H1 (cell line): ENCODE measurements at regions not wholly inside any gene's neighbourhood (a gene's known extent, or its start where the extent isn't known, plus 50 kb on each side); places are given as distances from the start of the nearest gene placed in this dataset.

Experiments
- CTCF ChIA-PET: fragments of 300-600 bp; sonication (Branson Sonifier 250); formaldehyde crosslinking; loops from one replicate; lab custom pipeline; 2021; ENCODE audit not compliant: partially characterized antibody; lab: Charles Lee
- POLR2A ChIA-PET: fragments of 300-600 bp; sonication (Branson Sonifier 250); formaldehyde crosslinking; loops from one replicate; lab custom pipeline; 2021; ENCODE audit warnings: inconsistent platforms; ENCODE audit not compliant: partially characterized antibody; lab: Charles Lee
- DNase-seq, 2 experiments: peaks; one replicate each; pipeline versions ENCODE4 v3.0.0 to v3.0.0-alpha.2; 2010 to 2022; ENCODE audit warnings: low spot score in 2 of 2, low read depth in 1 of 2, mixed read lengths in 1 of 2
- FAIRE-seq: peaks from 2 replicates; lab custom pipeline; 2011; peaks lifted over from hg19 to GRCh38; lab: Jason Lieb, UNC
- H2AFZ ChIP-seq: 2 replicates; pipeline ENCODE4 v1.8.1; 2012; ENCODE audit warnings: low read length, inconsistent platforms
- H2AK5ac ChIP-seq: 2 replicates; pipeline ENCODE4 v1.6.1; 2013; ENCODE audit warnings: low read depth, low read length
- H2BK120ac ChIP-seq: replicated peaks from 2 replicates; pipeline ENCODE3; 2013; ENCODE audit warnings: low read depth, low read length, inconsistent platforms
- H2BK12ac ChIP-seq: 2 replicates; pipeline ENCODE4 v1.6.1; 2013; ENCODE audit warnings: low read depth, low read length
- H2BK15ac ChIP-seq: 2 replicates; pipeline ENCODE4 v1.6.1; 2013; ENCODE audit warnings: low read length
- H2BK20ac ChIP-seq: 2 replicates; pipeline ENCODE4 v1.6.1; 2013; ENCODE audit warnings: low read length
- H2BK5ac ChIP-seq: 2 replicates; pipeline ENCODE4 v1.6.1; 2013; ENCODE audit warnings: low read depth, low read length
- H3K14ac ChIP-seq: 2 replicates; pipeline ENCODE4 v1.6.1; 2013; ENCODE audit warnings: inconsistent platforms; ENCODE audit not compliant: insufficient read length
- H3K18ac ChIP-seq: 2 replicates; pipeline ENCODE4 v1.6.1; 2013; ENCODE audit warnings: low read length; ENCODE audit errors: extremely low read depth
- H3K23ac ChIP-seq: 2 replicates; pipeline ENCODE4 v1.6.1; 2013; ENCODE audit warnings: inconsistent platforms; ENCODE audit not compliant: insufficient read length
- H3K23me2 ChIP-seq: 2 replicates; pipeline ENCODE4 v1.6.1; 2013; ENCODE audit warnings: low read depth, low read length
- H3K27ac ChIP-seq: 2 replicates; pipeline ENCODE4 v1.6.1; 2011; ENCODE audit warnings: low read depth, low read length, inconsistent platforms
- H3K27me3 ChIP-seq, 4 experiments: replicated peaks in 1 of 4; 1 replicate in 1 of 4; 2 replicates in 3 of 4; pipeline versions ENCODE4 v1.6.1 to v1.8.1; 2011 to 2013; ENCODE audit warnings: low read length in 3 of 4, mild to moderate bottlenecking in 3 of 4, inconsistent platforms in 2 of 4, mixed read lengths in 2 of 4, moderate library complexity in 1 of 4; ENCODE audit not compliant: control insufficient read depth in 3 of 4, insufficient read depth in 3 of 4; ENCODE audit errors: extremely low read depth in 1 of 4
- H3K36me3 ChIP-seq, 4 experiments: 2 replicates each; pipeline versions ENCODE4 v1.6.1 to v1.8.1; 2011 to 2013; ENCODE audit warnings: mild to moderate bottlenecking in 4 of 4, low read length in 3 of 4, moderate library complexity in 2 of 4, control low read depth in 1 of 4, inconsistent platforms in 1 of 4; ENCODE audit not compliant: insufficient read depth in 4 of 4, control insufficient read depth in 2 of 4
- H3K4ac ChIP-seq: replicated peaks from 2 replicates; pipeline ENCODE3; 2013; ENCODE audit warnings: low read length, low read depth, mixed read lengths, inconsistent platforms; ENCODE audit not compliant: insufficient read length
- H3K4me1 ChIP-seq, 4 experiments: replicated peaks in 1 of 4; 1 replicate in 1 of 4; 2 replicates in 3 of 4; pipeline versions ENCODE4 v1.6.1 to v1.8.1; 2011 to 2013; ENCODE audit warnings: low read length in 3 of 4, inconsistent platforms in 2 of 4, mixed read lengths in 1 of 4; ENCODE audit not compliant: insufficient read depth in 4 of 4, control insufficient read depth in 3 of 4
- H3K4me2 ChIP-seq, 2 experiments: 2 replicates each; pipeline versions ENCODE4 v1.6.1 to v1.8.1; 2011 to 2013; ENCODE audit warnings: low read depth in 2 of 2, low read length in 2 of 2, control low read depth in 1 of 2, inconsistent platforms in 1 of 2, mild to moderate bottlenecking in 1 of 2; ENCODE audit not compliant: insufficient read depth in 1 of 2
- H3K4me3 ChIP-seq, 4 experiments: fragments of 200-600, 300-600 bp in 1 of 4; sonication (generic), shearing (Covaris generic), sonication (Bioruptor Twin) in 1 of 4; 2 replicates each; pipeline versions ENCODE4 v1.5.1 to v1.8.1; 2011 to 2016; ENCODE audit warnings: low read length in 4 of 4, low read depth in 3 of 4, control low read depth in 2 of 4, inconsistent platforms in 2 of 4, mild to moderate bottlenecking in 2 of 4, mixed read lengths in 1 of 4, moderate library complexity in 1 of 4; ENCODE audit not compliant: insufficient read depth in 2 of 4; ENCODE audit errors: extremely low read depth in 1 of 4
- H3K56ac ChIP-seq: replicated peaks from 2 replicates; pipeline ENCODE3; 2013; ENCODE audit warnings: low read depth, mild to moderate bottlenecking, mixed read lengths, low read length, inconsistent platforms; ENCODE audit not compliant: insufficient read length
- H3K79me1 ChIP-seq: 2 replicates; pipeline ENCODE4 v1.6.1; 2013; ENCODE audit warnings: low read depth, low read length, control low read depth
- H3K79me2 ChIP-seq, 2 experiments: 2 replicates each; pipeline versions ENCODE4 v1.6.1 to v1.8.1; 2012 to 2013; ENCODE audit warnings: low read length in 2 of 2, mild to moderate bottlenecking in 2 of 2, inconsistent platforms in 1 of 2; ENCODE audit not compliant: insufficient read depth in 2 of 2, control insufficient read depth in 1 of 2
- H3K9ac ChIP-seq, 4 experiments: replicated peaks in 1 of 4; 1 replicate in 1 of 4; 2 replicates in 3 of 4; pipeline versions ENCODE4 v1.6.1 to v1.8.1; 2011 to 2013; ENCODE audit warnings: low read depth in 3 of 4, low read length in 3 of 4, control low read depth in 2 of 4, mild to moderate bottlenecking in 2 of 4, moderate library complexity in 2 of 4, inconsistent platforms in 1 of 4; ENCODE audit errors: extremely low read depth in 1 of 4
- H3K9me3 ChIP-seq, 2 experiments: 2 replicates each; pipeline versions ENCODE4 v1.6.1 to v1.8.1; 2012 to 2013; ENCODE audit warnings: mild to moderate bottlenecking in 2 of 2, moderate library complexity in 2 of 2, control low read depth in 1 of 2, inconsistent platforms in 1 of 2, low read depth in 1 of 2, low read length in 1 of 2, mixed read lengths in 1 of 2; ENCODE audit not compliant: insufficient read depth in 2 of 2
- H4K20me1 ChIP-seq, 2 experiments: replicated peaks in 1 of 2; 2 replicates each; pipeline versions ENCODE3 to v1.8.1; 2011 to 2013; ENCODE audit warnings: inconsistent platforms in 2 of 2, low read length in 2 of 2, mild to moderate bottlenecking in 1 of 2; ENCODE audit not compliant: insufficient read depth in 2 of 2, control insufficient read depth in 1 of 2
- H4K5ac ChIP-seq: 2 replicates; pipeline ENCODE4 v1.6.1; 2013; ENCODE audit warnings: low read length, low read depth, mixed read lengths, inconsistent platforms; ENCODE audit not compliant: insufficient read length
- H4K8ac ChIP-seq: 2 replicates; pipeline ENCODE4 v1.8.0; 2013; ENCODE audit warnings: mild to moderate bottlenecking, moderate library complexity, low read length, inconsistent platforms; ENCODE audit not compliant: insufficient read depth; ENCODE audit errors: extremely low read depth
- H4K91ac ChIP-seq: replicated peaks from 2 replicates; pipeline ENCODE3; 2013; ENCODE audit warnings: low read length, mixed read lengths, inconsistent platforms; ENCODE audit not compliant: insufficient read length
- EP300 ChIP-seq, 2 experiments: IDR thresholded peaks; 1 replicate in 1 of 2; 2 replicates in 1 of 2; pipeline ENCODE4 v1.6.1; 2011 to 2012; ENCODE audit warnings: low read depth in 2 of 2, low read length in 2 of 2, mild to moderate bottlenecking in 2 of 2, borderline replicate concordance in 1 of 2, inconsistent platforms in 1 of 2, moderate library complexity in 1 of 2
- HDAC6 ChIP-seq: IDR thresholded peaks from one replicate; pipeline ENCODE4 v1.7.1; 2012; ENCODE audit warnings: low read depth, mild to moderate bottlenecking, inconsistent platforms, low read length, moderate library complexity
- JUN ChIP-seq: IDR thresholded peaks from 2 replicates; pipeline ENCODE4 v1.6.1; 2011; ENCODE audit warnings: low read depth, mild to moderate bottlenecking, improper control_type of control experiment, low read length
- NRF1 ChIP-seq: IDR thresholded peaks from 2 replicates; pipeline ENCODE4 v1.6.1; 2011; ENCODE audit warnings: mild to moderate bottlenecking, low read depth, low read length, improper control_type of control experiment
- RNF2 ChIP-seq: fragments of 200-900, 300-1000 bp; sonication (generic); IDR thresholded peaks from 2 replicates; pipeline ENCODE4 v1.7.1; 2016; ENCODE audit warnings: borderline replicate concordance, low read depth, mild to moderate bottlenecking, antibody characterized with exemption, low read length; ENCODE audit not compliant: poor library complexity, severe bottlenecking; ENCODE audit errors: missing control alignments
- USF2 ChIP-seq: IDR thresholded peaks from 2 replicates; pipeline ENCODE4 v1.6.1; 2011; ENCODE audit warnings: low read length, improper control_type of control experiment

- Histone ChIP-seq H3K14ac (no peak overlapping the region), H3K56ac (no peak overlapping the region), H3K27me3 (no peaks in the 10 kb centered on the region), H4K8ac (no peak overlapping the region), H3K9ac (no peak overlapping the region), H2BK20ac (no peak overlapping the region), H3K27ac (no peak overlapping the region), H3K9me3 (peaks cover 7 to 10% of the 10 kb centered on the region in 2 experiments), H2BK5ac (no peak overlapping the region), H3K4me2 (no peak overlapping the region), H3K79me2 (no peaks in the 10 kb centered on the region), H2BK15ac (no peak overlapping the region), H2AK5ac (no peak overlapping the region), H2BK12ac (no peak overlapping the region), H3K36me3 (no peaks in the 10 kb centered on the region), H4K91ac (no peak overlapping the region), H3K23ac (no peak overlapping the region), H3K4me1 (no peaks in the 10 kb centered on the region), H4K20me1 (no peaks in the 10 kb centered on the region), H4K5ac (no peak overlapping the region), H3K18ac (no peak overlapping the region), H2AFZ (no peak overlapping the region), H3K23me2 (no peaks in the 10 kb centered on the region), H3K4ac (no peak overlapping the region), H3K79me1 (no peaks in the 10 kb centered on the region), H3K4me3 (no peak overlapping the region), H2BK120ac (no peak overlapping the region)
- TF ChIP-seq RNF2 (no peak), USF2 (no peak), JUN (no peak), HDAC6 (no peak), EP300 (IDR thresholded peaks at IDR 0.05; ENCODE audit: borderline replicate concordance in 1 of 2, low read depth in 2 of 2, low read length in 2 of 2) (no peak), NRF1 (no peak)
- CTCF ChIA-PET = no interaction called here
- DNase-seq = no peak
- no peak for FAIRE-seq
- POLR2A ChIA-PET = interaction anchor here (0.6 kb wide), 1 partner anchor 384 kb away, joined by 4 read pairs; no protein-coding TSS in a partner anchor
These were observed 230.5 kb downstream of the PIK3C3 start for GRCh38 chr18:42185486-42185885.
